A549 (cell line): ENCODE measurements at regions not wholly inside any gene's neighbourhood (a gene's known extent, or its start where the extent isn't known, plus 50 kb on each side); places are given as distances from the start of the nearest gene placed in this dataset.

Source experiments
- ATAC-seq, 2 experiments: fragments of 200-7000 bp in 1 of 2; fragments of >200 bp in 1 of 2; cut with Nextera tagmentation in 1 of 2; cut with Tn5 transposase in 1 of 2; 3 replicates each; pipeline versions ENCODE4 v1.8.0 to v1.9.1; 2018 to 2020; ENCODE audit warnings: mild to moderate bottlenecking in 1 of 2, moderate library complexity in 1 of 2
- CTCF ChIA-PET: fragments of 300-600 bp; sonication (Branson Sonifier 250); formaldehyde crosslinking; extraction: SDS; loops from one replicate; lab custom pipeline; 2021; ENCODE audit warnings: antibody characterized with exemption, inconsistent platforms; lab: Yijun Ruan, JAX
- POLR2A ChIA-PET: fragments of 350-600 bp; formaldehyde crosslinking; extraction: SDS; loops from one replicate; lab custom pipeline; 2021; ENCODE audit warnings: antibody characterized with exemption, inconsistent platforms; lab: Yijun Ruan, JAX
- DNase-seq, 2 experiments: peaks; one replicate each; pipeline versions ENCODE4 v3.0.0 to v3.0.0-alpha.2; 2011 to 2016; ENCODE audit warnings: low read depth in 1 of 2, low spot score in 1 of 2
- FAIRE-seq: peaks from 2 replicates; lab custom pipeline; 2011; peaks lifted over from hg19 to GRCh38; lab: Jason Lieb, UNC
- H3K27ac ChIP-seq, 2 experiments: fragments of >200 bp; sonication (Bioruptor Twin); formaldehyde crosslinking; 3 replicates each; pipeline ENCODE4 v1.5.1; 2016 to 2017
- H3K4me1 ChIP-seq: fragments of >200 bp; sonication (Bioruptor Twin); formaldehyde crosslinking; 3 replicates; pipeline ENCODE4 v1.6.1; 2016
- H3K4me2 ChIP-seq: fragments of >200 bp; sonication (Bioruptor Twin); formaldehyde crosslinking; 3 replicates; pipeline ENCODE4 v1.6.1; 2016
- H3K4me3 ChIP-seq: fragments of >200 bp; sonication (Bioruptor Twin); formaldehyde crosslinking; 3 replicates; pipeline ENCODE4 v1.5.1; 2016
- H3K9me3 ChIP-seq: fragments of >200 bp; sonication (Bioruptor Twin); formaldehyde crosslinking; 3 replicates; pipeline ENCODE4 v1.6.1; 2016
- BHLHE40 ChIP-seq: IDR thresholded peaks from 2 replicates; pipeline ENCODE4 v1.6.1; 2012; ENCODE audit warnings: low read depth, low read length, inconsistent platforms
- CEBPB ChIP-seq, 2 experiments: fragments of >200 bp in 1 of 2; sonication (Bioruptor Twin) in 1 of 2; formaldehyde crosslinking in 1 of 2; IDR thresholded peaks; 2 replicates each; pipeline ENCODE4 v1.6.1; 2012 to 2016
- CTCF ChIP-seq: fragments of >200 bp; sonication (Bioruptor Twin); formaldehyde crosslinking; IDR thresholded peaks from 3 replicates; pipeline ENCODE4 v1.5.1; 2016
- EHMT2 ChIP-seq: fragments of 200-600 bp; sonication (generic); IDR thresholded peaks from 2 replicates; pipeline ENCODE4 v1.6.1; 2016; ENCODE audit warnings: antibody characterized with exemption, low read depth, mild to moderate bottlenecking, moderate library complexity
- EP300 ChIP-seq, 2 experiments: fragments of >200 bp; sonication (Bioruptor Twin); formaldehyde crosslinking; IDR thresholded peaks; 2 replicates in 1 of 2; 3 replicates in 1 of 2; pipeline ENCODE4 v1.6.1; 2016 to 2017
- ESRRA ChIP-seq: fragments of 150-350 bp; IDR thresholded peaks from 2 replicates; pipeline ENCODE4 v1.6.1; 2014; ENCODE audit warnings: mild to moderate bottlenecking, low read length, borderline replicate concordance
- HEYL ChIP-seq: fragments of 250-450 bp; sonication (Bioruptor Pico); IDR thresholded peaks from 2 replicates; pipeline ENCODE4 v1.8.0; 2021; ENCODE audit warnings: mild to moderate bottlenecking, moderate library complexity
- HMGXB4 ChIP-seq: fragments of 250-450 bp; sonication (Bioruptor Pico); IDR thresholded peaks from 2 replicates; pipeline ENCODE4 v1.5.0; 2021; ENCODE audit warnings: mild to moderate bottlenecking, moderate library complexity, borderline replicate concordance
- HOXA7 ChIP-seq: fragments of 250-450 bp; sonication (Bioruptor Pico); IDR thresholded peaks from 2 replicates; pipeline ENCODE4 v1.5.0; 2020; ENCODE audit warnings: mild to moderate bottlenecking, moderate library complexity
- HOXB13 ChIP-seq: fragments of 250-450 bp; sonication (Bioruptor Pico); IDR thresholded peaks from 2 replicates; pipeline ENCODE4 v1.5.0; 2020; ENCODE audit warnings: low read depth, mild to moderate bottlenecking, moderate library complexity
- JUN ChIP-seq, 2 experiments: fragments of >200 bp; sonication (Bioruptor Twin); formaldehyde crosslinking; IDR thresholded peaks; 2 replicates in 1 of 2; 3 replicates in 1 of 2; pipeline ENCODE4 v1.6.1; 2016 to 2017
- JUNB ChIP-seq: fragments of >200 bp; sonication (Bioruptor Twin); formaldehyde crosslinking; IDR thresholded peaks from 2 replicates; pipeline ENCODE4 v1.6.1; 2016
- MAFK ChIP-seq: fragments of 450-650 bp; IDR thresholded peaks from 2 replicates; pipeline ENCODE4 v1.6.1; 2014; ENCODE audit not compliant: partially characterized antibody
- PHF8 ChIP-seq: fragments of 200-600 bp; sonication (generic); IDR thresholded peaks from 2 replicates; pipeline ENCODE4 v1.6.1; 2016; ENCODE audit warnings: low read depth, mild to moderate bottlenecking, antibody characterized with exemption, moderate library complexity, borderline replicate concordance
- POLR2AphosphoS2 ChIP-seq: conservative IDR thresholded peaks from 2 replicates; pipeline ENCODE4 v1.6.1; 2012; ENCODE audit warnings: low read length, improper control_type of control experiment, inconsistent platforms
- RAD21 ChIP-seq, 2 experiments: fragments of >200 bp in 1 of 2; sonication (Bioruptor Twin) in 1 of 2; formaldehyde crosslinking in 1 of 2; IDR thresholded peaks in 1 of 2; conservative IDR thresholded peaks in 1 of 2; 2 replicates in 1 of 2; 3 replicates in 1 of 2; pipeline ENCODE4 v1.6.1; 2012 to 2018; ENCODE audit warnings: inconsistent platforms in 1 of 2
- RARB ChIP-seq: fragments of 250-450 bp; sonication (Bioruptor Pico); IDR thresholded peaks from 2 replicates; pipeline ENCODE4 v1.8.0; 2021; ENCODE audit warnings: mild to moderate bottlenecking, moderate library complexity
- RCOR1 ChIP-seq: fragments of 150-350 bp; IDR thresholded peaks from 2 replicates; pipeline ENCODE4 v1.6.1; 2014; ENCODE audit warnings: antibody characterized with exemption, low read length, low read depth
- RFX5 ChIP-seq: fragments of 450-650 bp; IDR thresholded peaks from 2 replicates; pipeline ENCODE4 v1.7.1; 2014; ENCODE audit warnings: antibody characterized with exemption, mild to moderate bottlenecking, moderate library complexity
- SMC3 ChIP-seq: fragments of >200 bp; sonication (Bioruptor Twin); formaldehyde crosslinking; IDR thresholded peaks from 3 replicates; pipeline ENCODE4 v1.6.1; 2018; ENCODE audit warnings: inconsistent platforms
- SREBF2 ChIP-seq: fragments of 450-650 bp; IDR thresholded peaks from 2 replicates; pipeline ENCODE4 v1.6.1; 2014; ENCODE audit warnings: mild to moderate bottlenecking, moderate library complexity
- ZC3H11A ChIP-seq: fragments of 450-650 bp; IDR thresholded peaks from 2 replicates; pipeline ENCODE4 v1.6.1; 2014; ENCODE audit warnings: antibody characterized with exemption, mild to moderate bottlenecking
- ZFP36 ChIP-seq: fragments of 450-650 bp; IDR thresholded peaks from 2 replicates; pipeline ENCODE4 v1.6.1; 2014; ENCODE audit warnings: borderline replicate concordance; ENCODE audit not compliant: partially characterized antibody
- ZNF302 ChIP-seq: fragments of 250-450 bp; sonication (Bioruptor Pico); IDR thresholded peaks from 2 replicates; pipeline ENCODE4 v1.9.0; 2021; ENCODE audit warnings: inconsistent platforms, mild to moderate bottlenecking, moderate library complexity
- WGBS: methylation state at CpG from one replicate; pipeline ENCODE4 v1.1.6; 2017; ENCODE audit errors: missing lambda C conversion rate; 5-methylcytosine and 5-hydroxymethylcytosine counted together
- TF ChIP-seq, protein P1 (sequence below): IDR thresholded peaks from 2 replicates; pipeline ENCODE4 v1.6.1; 2012; ENCODE audit warnings: low read depth, borderline replicate concordance
- TF ChIP-seq, protein P2 (sequence below): fragments of >200 bp; sonication (Bioruptor Twin); formaldehyde crosslinking; IDR thresholded peaks from 2 replicates; pipeline ENCODE4 v1.6.1; 2016
- TF ChIP-seq, protein P3 (sequence below): fragments of 200-600 bp; sonication (generic); IDR thresholded peaks from 2 replicates; pipeline ENCODE4 v1.6.1; 2016; ENCODE audit warnings: antibody characterized with exemption, mild to moderate bottlenecking, moderate library complexity
- TF ChIP-seq, protein P4 (sequence below): IDR thresholded peaks from 2 replicates; pipeline ENCODE4 v1.6.1; 2012

DNA sequence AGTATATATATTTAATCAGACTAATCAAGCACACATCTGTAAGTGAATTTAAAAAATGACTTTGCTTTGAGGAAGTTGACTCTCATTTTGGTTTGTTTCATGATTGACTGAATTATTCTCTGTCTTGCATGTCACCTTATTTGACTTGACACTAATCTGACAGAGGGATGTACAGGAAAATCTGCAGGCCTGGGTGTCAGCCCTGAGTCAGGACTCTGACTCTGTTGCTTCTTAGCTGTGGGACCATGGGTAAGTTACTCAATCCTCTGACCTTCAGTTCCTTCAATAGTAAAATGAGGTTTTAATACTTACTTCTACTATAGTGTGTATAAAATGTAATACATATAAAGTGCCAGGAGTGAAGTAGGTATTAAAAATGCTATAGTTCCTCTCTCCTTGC is 415.9 kb downstream of the ARHGEF28 start:
- Histone ChIP-seq H3K9me3 (no peaks in the 10 kb centered on the region), H3K27ac (no peak overlapping the region), H3K4me2 (no peak overlapping the region), H3K4me3 (no peak overlapping the region), H3K4me1 (peaks cover 11% of the 10 kb centered on the region; the same call in 1 of the 3 replicates)
- TF ChIP-seq ZC3H11A (no peak), ESRRA (no peak), POLR2AphosphoS2 (no peak), RFX5 (no peak), JUN (IDR thresholded peaks at IDR 0.05) (no peak), RARB (CRISPR knock-in tag) (no peak), RAD21 (conservative IDR thresholded peaks at IDR 0.05 in 1 of 2, IDR thresholded peaks at IDR 0.05 in 1 of 2) (no peak), HOXA7 (no peak), HEYL (CRISPR knock-in tag) (no peak), EP300 (IDR thresholded peaks at IDR 0.05) (no peak), JUNB (no peak), ZFP36 (no peak)
- TF ChIP-seq, protein P1, sequence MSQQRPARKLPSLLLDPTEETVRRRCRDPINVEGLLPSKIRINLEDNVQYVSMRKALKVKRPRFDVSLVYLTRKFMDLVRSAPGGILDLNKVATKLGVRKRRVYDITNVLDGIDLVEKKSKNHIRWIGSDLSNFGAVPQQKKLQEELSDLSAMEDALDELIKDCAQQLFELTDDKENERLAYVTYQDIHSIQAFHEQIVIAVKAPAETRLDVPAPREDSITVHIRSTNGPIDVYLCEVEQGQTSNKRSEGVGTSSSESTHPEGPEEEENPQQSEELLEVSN = no peak
- TF ChIP-seq, protein P2, sequence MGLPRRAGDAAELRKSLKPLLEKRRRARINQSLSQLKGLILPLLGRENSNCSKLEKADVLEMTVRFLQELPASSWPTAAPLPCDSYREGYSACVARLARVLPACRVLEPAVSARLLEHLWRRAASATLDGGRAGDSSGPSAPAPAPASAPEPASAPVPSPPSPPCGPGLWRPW = no peak
- FAIRE-seq = no peak
- POLR2A ChIA-PET = no interaction called here
- no peak for ATAC-seq
- CTCF ChIA-PET = interaction anchor here (0.9 to 1.6 kb wide), 4 partner anchors 11 to 607 kb away, joined by 3 to 4 read pairs (median 3); no protein-coding TSS in a partner anchor
- no peak for DNase-seq

DNA sequence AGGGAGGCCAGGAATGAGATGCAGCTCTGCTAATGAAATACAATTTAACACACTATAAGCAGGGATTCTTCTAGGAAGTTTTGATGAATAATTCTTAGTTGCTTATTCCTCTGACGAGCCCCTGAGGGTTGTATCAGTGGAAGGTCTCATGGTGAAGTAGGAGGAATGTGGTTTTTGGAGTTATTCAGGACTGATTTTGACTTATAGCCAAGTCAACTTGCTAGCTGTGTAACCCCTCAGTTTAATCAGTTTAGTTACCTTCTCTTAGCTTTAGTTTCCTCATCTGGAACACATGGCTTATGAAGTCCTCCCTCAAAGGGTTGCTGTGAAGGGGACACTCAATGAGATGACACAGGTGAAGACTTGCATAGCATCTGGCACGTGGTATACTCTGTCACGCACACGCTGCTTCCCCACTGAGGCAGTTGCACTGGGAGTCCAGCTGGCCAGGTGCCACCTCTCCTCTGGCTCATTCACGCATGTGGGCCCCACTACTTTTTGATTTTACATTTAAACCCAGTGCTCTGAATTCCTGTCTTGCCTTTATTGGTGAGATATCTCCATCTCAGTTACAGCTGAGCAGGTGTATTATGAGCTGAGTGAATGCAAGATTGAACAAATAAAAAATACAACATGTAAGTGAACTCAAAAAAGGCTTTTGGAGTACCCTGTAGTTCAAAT is 415.0 kb downstream of the ARHGEF28 start:
- Histone ChIP-seq H3K27ac (peak overlapping the region; percentile 14 to 20; a peak in 1 of 6 replicates), H3K4me2 (0 out of 3 replicates have a peak overlapping the region, but pooled peaks have one; percentile 9), H3K4me1 (peaks cover 11% of the 10 kb centered on the region; the same call in 1 of the 3 replicates), H3K4me3 (no peak overlapping the region), H3K9me3 (no peaks in the 10 kb centered on the region)
- DNase-seq (no peak), ATAC-seq (no peak), FAIRE-seq (no peak)
- CTCF ChIA-PET = interaction anchor here (0.9 to 3.7 kb wide), 4 partner anchors 12 to 601 kb away, joined by 3 to 19 read pairs (median 6); no protein-coding TSS in a partner anchor
- POLR2A ChIA-PET = interaction anchor here (0.6 kb wide), 1 partner anchor 578 kb away, joined by 5 read pairs; no protein-coding TSS in a partner anchor
- 64% methylated on average over 5 of the region's 5 CpGs for WGBS
- TF ChIP-seq HMGXB4 (CRISPR knock-in tag) = no peak
- TF ChIP-seq HOXB13 (CRISPR knock-in tag) = no peak
- no peak for TF ChIP-seq EHMT2
- no peak for TF ChIP-seq BHLHE40
- TF ChIP-seq SMC3 = no peak
- no peak for TF ChIP-seq CTCF
- no peak for TF ChIP-seq HOXA7
- no peak for TF ChIP-seq SREBF2
- TF ChIP-seq RCOR1 = no peak
- TF ChIP-seq ZNF302 = no peak
- TF ChIP-seq, protein P3, sequence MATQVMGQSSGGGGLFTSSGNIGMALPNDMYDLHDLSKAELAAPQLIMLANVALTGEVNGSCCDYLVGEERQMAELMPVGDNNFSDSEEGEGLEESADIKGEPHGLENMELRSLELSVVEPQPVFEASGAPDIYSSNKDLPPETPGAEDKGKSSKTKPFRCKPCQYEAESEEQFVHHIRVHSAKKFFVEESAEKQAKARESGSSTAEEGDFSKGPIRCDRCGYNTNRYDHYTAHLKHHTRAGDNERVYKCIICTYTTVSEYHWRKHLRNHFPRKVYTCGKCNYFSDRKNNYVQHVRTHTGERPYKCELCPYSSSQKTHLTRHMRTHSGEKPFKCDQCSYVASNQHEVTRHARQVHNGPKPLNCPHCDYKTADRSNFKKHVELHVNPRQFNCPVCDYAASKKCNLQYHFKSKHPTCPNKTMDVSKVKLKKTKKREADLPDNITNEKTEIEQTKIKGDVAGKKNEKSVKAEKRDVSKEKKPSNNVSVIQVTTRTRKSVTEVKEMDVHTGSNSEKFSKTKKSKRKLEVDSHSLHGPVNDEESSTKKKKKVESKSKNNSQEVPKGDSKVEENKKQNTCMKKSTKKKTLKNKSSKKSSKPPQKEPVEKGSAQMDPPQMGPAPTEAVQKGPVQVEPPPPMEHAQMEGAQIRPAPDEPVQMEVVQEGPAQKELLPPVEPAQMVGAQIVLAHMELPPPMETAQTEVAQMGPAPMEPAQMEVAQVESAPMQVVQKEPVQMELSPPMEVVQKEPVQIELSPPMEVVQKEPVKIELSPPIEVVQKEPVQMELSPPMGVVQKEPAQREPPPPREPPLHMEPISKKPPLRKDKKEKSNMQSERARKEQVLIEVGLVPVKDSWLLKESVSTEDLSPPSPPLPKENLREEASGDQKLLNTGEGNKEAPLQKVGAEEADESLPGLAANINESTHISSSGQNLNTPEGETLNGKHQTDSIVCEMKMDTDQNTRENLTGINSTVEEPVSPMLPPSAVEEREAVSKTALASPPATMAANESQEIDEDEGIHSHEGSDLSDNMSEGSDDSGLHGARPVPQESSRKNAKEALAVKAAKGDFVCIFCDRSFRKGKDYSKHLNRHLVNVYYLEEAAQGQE = no peak
- TF ChIP-seq RAD21 (conservative IDR thresholded peaks at IDR 0.05 in 1 of 2, IDR thresholded peaks at IDR 0.05 in 1 of 2) = no peak
- TF ChIP-seq MAFK = no peak
- no peak for TF ChIP-seq PHF8
- TF ChIP-seq, protein P4, sequence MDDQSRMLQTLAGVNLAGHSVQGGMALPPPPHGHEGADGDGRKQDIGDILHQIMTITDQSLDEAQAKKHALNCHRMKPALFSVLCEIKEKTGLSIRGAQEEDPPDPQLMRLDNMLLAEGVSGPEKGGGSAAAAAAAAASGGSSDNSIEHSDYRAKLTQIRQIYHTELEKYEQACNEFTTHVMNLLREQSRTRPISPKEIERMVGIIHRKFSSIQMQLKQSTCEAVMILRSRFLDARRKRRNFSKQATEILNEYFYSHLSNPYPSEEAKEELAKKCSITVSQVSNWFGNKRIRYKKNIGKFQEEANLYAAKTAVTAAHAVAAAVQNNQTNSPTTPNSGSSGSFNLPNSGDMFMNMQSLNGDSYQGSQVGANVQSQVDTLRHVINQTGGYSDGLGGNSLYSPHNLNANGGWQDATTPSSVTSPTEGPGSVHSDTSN = no peak
- no peak for TF ChIP-seq CEBPB (IDR thresholded peaks at IDR 0.05)
